HCT116 (cell line): ENCODE measurements at regions not wholly inside any gene's neighbourhood (a gene's known extent, or its start where the extent isn't known, plus 50 kb on each side); places are given as distances from the start of the nearest gene placed in this dataset.

Source experiments
- ATAC-seq: fragments of 200-7000 bp; cut with Tn5 transposase; 2 replicates; pipeline ENCODE4 v1.9.1; 2020; ENCODE audit warnings: mild to moderate bottlenecking, moderate library complexity
- BruUV-seq: library from RNA; stranded (reverse); fragments of 400-500 nt; replicated peaks from 2 replicates; lab custom pipeline; 2021; lab: Mats Ljungman, UMichigan
- CTCF ChIA-PET: fragments of 300-600 bp; sonication (Branson Sonifier 250); formaldehyde crosslinking; loops from one replicate; lab custom pipeline; 2021; ENCODE audit warnings: antibody characterized with exemption; lab: Charles Lee
- POLR2A ChIA-PET: fragments of 300-600, 350-600 bp; sonication (Branson Sonifier 250); formaldehyde crosslinking; loops from one replicate; lab custom pipeline; 2021; ENCODE audit warnings: antibody characterized with exemption; lab: Charles Lee
- RAD21 ChIA-PET, 2 experiments: fragments of 300-600 bp; sonication (Branson Sonifier 250); formaldehyde crosslinking; loops; one replicate each; lab custom pipeline; 2023; ENCODE audit warnings: low total read pairs in 2 of 2; ENCODE audit not compliant: uncharacterized antibody in 2 of 2, unreplicated experiment in 2 of 2, low non-redundant PET in 1 of 2; lab: Charles Lee
- DNase-seq: peaks from one replicate; pipeline ENCODE4 v3.0.0-alpha.2; 2010; ENCODE audit warnings: low read depth, low spot score
- H2AFZ ChIP-seq: fragments of 200-600 bp; shearing (Covaris generic), sonication (generic); 2 replicates; pipeline ENCODE4 v1.6.1; 2017; ENCODE audit warnings: low read depth, mixed run types, mixed read lengths, antibody characterized with exemption, low read length; ENCODE audit not compliant: poor library complexity, severe bottlenecking
- H3K27ac ChIP-seq: 2 replicates; pipeline ENCODE4 v1.5.1; 2012; ENCODE audit warnings: low read depth, low read length
- H3K27me3 ChIP-seq: fragments of 200-600 bp; sonication (generic); 2 replicates; pipeline ENCODE4 v1.6.1; 2016; ENCODE audit warnings: mixed run types, low read length, mixed read lengths; ENCODE audit not compliant: insufficient read depth
- H3K36me3 ChIP-seq, 2 experiments: fragments of 200-500 bp in 1 of 2; fragments of 200-600 bp in 1 of 2; sonication (Bioruptor generic) in 1 of 2; sonication (generic) in 1 of 2; 2 replicates each; pipeline versions ENCODE4 v1.5.1 to v1.6.1; 2014 to 2016; ENCODE audit warnings: low read length in 2 of 2, inconsistent platforms in 1 of 2, mixed read lengths in 1 of 2, mixed run types in 1 of 2; ENCODE audit not compliant: insufficient read depth in 2 of 2, control insufficient read depth in 1 of 2
- H3K4me1 ChIP-seq, 2 experiments: fragments of 200-600 bp in 1 of 2; sonication (generic) in 1 of 2; 2 replicates each; pipeline versions ENCODE4 v1.5.1 to v1.6.1; 2012 to 2017; ENCODE audit warnings: low read length in 2 of 2, inconsistent platforms in 1 of 2, mild to moderate bottlenecking in 1 of 2, mixed read lengths in 1 of 2, mixed run types in 1 of 2, moderate library complexity in 1 of 2; ENCODE audit not compliant: insufficient read depth in 2 of 2, control insufficient read depth in 1 of 2
- H3K4me2 ChIP-seq: fragments of 200-600 bp; sonication (generic); 2 replicates; pipeline ENCODE4 v1.6.1; 2017; ENCODE audit warnings: mixed run types, low read length, mixed read lengths
- H3K4me3 ChIP-seq, 2 experiments: fragments of 200-600 bp in 1 of 2; sonication (generic) in 1 of 2; replicated peaks in 1 of 2; 2 replicates each; pipeline ENCODE4 v1.5.1; 2011 to 2016; ENCODE audit warnings: low read length in 2 of 2, control low read depth in 1 of 2, low read depth in 1 of 2, mild to moderate bottlenecking in 1 of 2, mixed read lengths in 1 of 2, mixed run types in 1 of 2
- H3K79me2 ChIP-seq: fragments of 200-600 bp; sonication (generic); 2 replicates; pipeline ENCODE4 v1.6.1; 2017; ENCODE audit warnings: mild to moderate bottlenecking, mixed run types, low read length, moderate library complexity, mixed read lengths; ENCODE audit not compliant: insufficient read depth
- H3K9ac ChIP-seq: fragments of 200-600 bp; sonication (generic); 2 replicates; pipeline ENCODE4 v1.6.1; 2016; ENCODE audit warnings: low read length, mixed read lengths
- H3K9me2 ChIP-seq: fragments of 200-600 bp; sonication (generic), shearing (Covaris generic); 2 replicates; pipeline ENCODE4 v1.6.1; 2017; ENCODE audit warnings: mixed run types, mild to moderate bottlenecking, moderate library complexity; ENCODE audit not compliant: insufficient read depth
- H3K9me3 ChIP-seq, 2 experiments: fragments of 200-500 bp in 1 of 2; fragments of 200-600 bp in 1 of 2; sonication (Bioruptor generic) in 1 of 2; sonication (generic) in 1 of 2; 2 replicates each; pipeline ENCODE4 v1.6.1; 2014 to 2017; ENCODE audit warnings: low read length in 2 of 2, mixed read lengths in 2 of 2, inconsistent platforms in 1 of 2, low read depth in 1 of 2, mild to moderate bottlenecking in 1 of 2, mixed run types in 1 of 2, moderate library complexity in 1 of 2; ENCODE audit not compliant: control insufficient read depth in 1 of 2, insufficient read depth in 1 of 2
- H4K20me1 ChIP-seq: fragments of 200-600 bp; sonication (generic), shearing (Covaris generic); 2 replicates; pipeline ENCODE4 v1.6.1; 2017; ENCODE audit warnings: mixed run types, mild to moderate bottlenecking, moderate library complexity; ENCODE audit not compliant: insufficient read depth
- ATF3 ChIP-seq: IDR thresholded peaks from 2 replicates; pipeline ENCODE4 v1.6.1; 2012
- CBX3 ChIP-seq: IDR thresholded peaks from 2 replicates; pipeline ENCODE4 v1.6.1; 2012; ENCODE audit warnings: low read depth
- CEBPB ChIP-seq: IDR thresholded peaks from 2 replicates; pipeline ENCODE4 v1.6.1; 2012; ENCODE audit warnings: low read depth
- CTCF ChIP-seq, 3 experiments: fragments of 200-600 bp in 1 of 3; sonication (generic) in 1 of 3; IDR thresholded peaks in 2 of 3; conservative IDR thresholded peaks in 1 of 3; 2 replicates each; pipeline ENCODE4 v1.5.1; 2012 to 2017; ENCODE audit warnings: low read depth in 2 of 3, low read length in 2 of 3, antibody characterized with exemption in 1 of 3, borderline replicate concordance in 1 of 3, control low read depth in 1 of 3, mild to moderate bottlenecking in 1 of 3, mixed read lengths in 1 of 3, mixed run types in 1 of 3, moderate library complexity in 1 of 3; ENCODE audit not compliant: insufficient read depth in 1 of 3
- ELF1 ChIP-seq: IDR thresholded peaks from 2 replicates; pipeline ENCODE4 v1.6.1; 2012; ENCODE audit warnings: low read depth, borderline replicate concordance
- EZH2 ChIP-seq: fragments of 200-600 bp; sonication (generic); IDR thresholded peaks from 2 replicates; pipeline ENCODE4 v1.6.1; 2017; ENCODE audit warnings: antibody characterized with exemption, mixed run types
- EZH2phosphoT487 ChIP-seq: fragments of 200-600 bp; IDR thresholded peaks from 2 replicates; pipeline ENCODE4 v1.6.1; 2018; ENCODE audit warnings: antibody characterized with exemption, borderline replicate concordance
- FOSL1 ChIP-seq: IDR thresholded peaks from 2 replicates; pipeline ENCODE4 v1.6.1; 2012; ENCODE audit warnings: low read depth
- JUND ChIP-seq: IDR thresholded peaks from 2 replicates; pipeline ENCODE4 v1.6.1; 2012
- MAX ChIP-seq: IDR thresholded peaks from 2 replicates; pipeline ENCODE4 v1.6.1; 2012
- POLR2A ChIP-seq: IDR thresholded peaks from 2 replicates; pipeline ENCODE4 v1.7.0; 2011; ENCODE audit warnings: borderline replicate concordance; ENCODE audit not compliant: insufficient read depth, insufficient read length; ENCODE audit errors: extremely low read depth
- RAD21 ChIP-seq: IDR thresholded peaks from 2 replicates; pipeline ENCODE4 v1.6.1; 2012; ENCODE audit warnings: low read depth, mild to moderate bottlenecking
- REST ChIP-seq: IDR thresholded peaks from 2 replicates; pipeline ENCODE4 v1.6.1; 2012; ENCODE audit warnings: low read depth
- SIN3A ChIP-seq: IDR thresholded peaks from 2 replicates; pipeline ENCODE4 v1.6.1; 2012; ENCODE audit warnings: low read depth
- SP1 ChIP-seq: IDR thresholded peaks from 2 replicates; pipeline ENCODE4 v1.6.1; 2012; ENCODE audit warnings: low read depth
- ZFX ChIP-seq: fragments of 450-650 bp; IDR thresholded peaks from 2 replicates; pipeline ENCODE4 v1.6.1; 2017
- ZNF274 ChIP-seq: fragments of 200-500 bp; sonication (Bioruptor generic); IDR thresholded peaks from 2 replicates; pipeline ENCODE4 v1.6.1; 2014; ENCODE audit warnings: mild to moderate bottlenecking, low read depth, low read length, inconsistent platforms
- intact Hi-C: fragments of 100-400 bp; cut with micrococcal nuclease; formaldehyde crosslinking; loops from 2 replicates; pipeline ENCODE4 v1.10.0; 2022

GRCh38 chr21:27704567-27705166, 737.8 kb upstream of the ADAMTS5 start:
- POLR2A ChIA-PET: no interaction called here
- intact Hi-C loops: no loop called here
- Histone ChIP-seq H3K4me1 (no peaks in the 10 kb centered on the region), H3K9me3 (peaks cover 12 to 41% of the 10 kb centered on the region in 2 experiments; a peak in 3 of 4 replicates), H3K79me2 (no peaks in the 10 kb centered on the region), H3K27ac (no peak overlapping the region), H3K9ac (no peak overlapping the region), H3K36me3 (no peaks in the 10 kb centered on the region), H2AFZ (no peak overlapping the region), H3K4me2 (no peak overlapping the region), H3K4me3 (no peak overlapping the region), H3K27me3 (no peaks in the 10 kb centered on the region), H4K20me1 (no peaks in the 10 kb centered on the region), H3K9me2 (no peaks in the 10 kb centered on the region)
- ATAC-seq: no peak
- no TSS peak for BruUV-seq
- no peak for DNase-seq
- CTCF ChIA-PET: no interaction called here
- TF ChIP-seq SP1 (no peak), FOSL1 (no peak), JUND (no peak), ELF1 (no peak), EZH2 (no peak), EZH2phosphoT487 (no peak), CEBPB (no peak), CTCF (IDR thresholded peaks at IDR 0.05 in 2 of 3, conservative IDR thresholded peaks at IDR 0.05 in 1 of 3; ENCODE audit: borderline replicate concordance in 1 of 3, insufficient read depth in 1 of 3, low read depth in 2 of 3, low read length in 2 of 3) (no peak), POLR2A (no peak), REST (no peak), MAX (no peak), ATF3 (no peak), ZNF274 (no peak), CBX3 (no peak), RAD21 (no peak), ZFX (no peak), SIN3A (no peak)
- RAD21 ChIA-PET: no interaction called here
